GM23338 (cell line): ENCODE measurements at regions not wholly inside any gene's neighbourhood (a gene's known extent, or its start where the extent isn't known, plus 50 kb on each side); places are given as distances from the start of the nearest gene placed in this dataset.

ENCODE experiments used
- CREB1 ChIP-seq: fragments of 250-450 bp; sonication (Bioruptor Pico); IDR thresholded peaks from 2 replicates; pipeline ENCODE4 v1.5.0; 2020; ENCODE audit warnings: low read depth, mild to moderate bottlenecking, moderate library complexity
- CTCF ChIP-seq, 2 experiments: fragments of 200-600 bp in 1 of 2; sonication (generic) in 1 of 2; conservative IDR thresholded peaks; 2 replicates each; pipeline versions ENCODE4 v1.5.1 to v1.6.1; 2016 to 2017; ENCODE audit warnings: antibody characterized with exemption in 2 of 2, low read depth in 2 of 2, mild to moderate bottlenecking in 2 of 2, moderate library complexity in 1 of 2
- ETS1 ChIP-seq: IDR thresholded peaks from 2 replicates; pipeline ENCODE4 v1.6.1; 2016; ENCODE audit warnings: antibody characterized with exemption
- EZH2 ChIP-seq: fragments of 200-600 bp; sonication (generic); IDR thresholded peaks from one replicate; pipeline ENCODE4 v1.8.0; 2017; ENCODE audit warnings: antibody characterized with exemption, mild to moderate bottlenecking, low read depth; ENCODE audit not compliant: unreplicated experiment
- EZH2phosphoT487 ChIP-seq: fragments of 200-600 bp; sonication (generic); IDR thresholded peaks from one replicate; pipeline ENCODE4 v1.8.1; 2018; ENCODE audit warnings: antibody characterized with exemption; ENCODE audit not compliant: unreplicated experiment
- JUNB ChIP-seq: IDR thresholded peaks from one replicate; pipeline ENCODE4 v1.6.1; 2016; ENCODE audit warnings: antibody characterized with exemption; ENCODE audit not compliant: unreplicated experiment
- POLR2AphosphoS5 ChIP-seq: IDR thresholded peaks from 2 replicates; pipeline ENCODE4 v1.6.1; 2016; ENCODE audit warnings: antibody characterized with exemption, low read depth
- REST ChIP-seq: IDR thresholded peaks from one replicate; pipeline ENCODE4 v1.6.1; 2018; ENCODE audit warnings: antibody characterized with exemption; ENCODE audit not compliant: unreplicated experiment
- ZNF114 ChIP-seq: fragments of 250-450 bp; sonication (Bioruptor Pico); IDR thresholded peaks from 2 replicates; pipeline ENCODE4 v1.5.0; 2020; ENCODE audit warnings: mild to moderate bottlenecking, moderate library complexity
- ZNF331 ChIP-seq: fragments of 250-450 bp; sonication (Bioruptor Pico); IDR thresholded peaks from 2 replicates; pipeline ENCODE4 v1.5.0; 2020; ENCODE audit warnings: low read depth, mild to moderate bottlenecking, moderate library complexity

GRCh38 chr3:135499426-135499825 is 466.1 kb upstream of the PPP2R3A start:
- TF ChIP-seq JUNB (no peak), CTCF (conservative IDR thresholded peaks at IDR 0.05; ENCODE audit: low read depth in 2 of 2) (no peak), POLR2AphosphoS5 (no peak), EZH2 (no peak), EZH2phosphoT487 (no peak), REST (no peak), ETS1 (no peak), ZNF114 (CRISPR knock-in tag) (no peak), CREB1 (no peak), ZNF331 (no peak)
